ENCODE measurements at regions not wholly inside any gene's neighbourhood (a gene's known extent, or its start where the extent isn't known, plus 50 kb on each side); places are given as distances from the start of the nearest gene placed in this dataset.

- no peaks in the 10 kb centered on the region for H3K9me3 ChIP-seq (ENCODE audit: control insufficient read depth, insufficient read depth, low read length)
- no peak overlapping the region for H3K9ac ChIP-seq (ENCODE audit: low read depth, low read length)
- peaks cover 10% of the 10 kb centered on the region; the same call in 1 of the 2 replicates for H3K4me1 ChIP-seq (ENCODE audit: control insufficient read depth, insufficient read depth, low read length)
- H3K4me3 ChIP-seq (ENCODE audit: low read depth, low read length): no peak overlapping the region
- H3K36me3 ChIP-seq (ENCODE audit: control insufficient read depth, insufficient read depth, low read length): no peaks in the 10 kb centered on the region
- H3K27ac ChIP-seq (ENCODE audit: low read depth, low read length): no peak overlapping the region
- H3K27me3 ChIP-seq (ENCODE audit: control insufficient read depth, insufficient read depth, low read length): no peaks in the 10 kb centered on the region
These were observed 379.2 kb downstream of the ACTL7B start for GRCh38 chr9:108476574-108476973.

- Histone ChIP-seq H3K4me1 (ENCODE audit: control insufficient read depth, insufficient read depth, low read length) (peaks cover 10% of the 10 kb centered on the region; the same call in 1 of the 2 replicates), H3K27ac (ENCODE audit: low read depth, low read length) (no peak overlapping the region), H3K4me3 (ENCODE audit: low read depth, low read length) (no peak overlapping the region), H3K27me3 (ENCODE audit: control insufficient read depth, insufficient read depth, low read length) (no peaks in the 10 kb centered on the region), H3K36me3 (ENCODE audit: control insufficient read depth, insufficient read depth, low read length) (no peaks in the 10 kb centered on the region), H3K9ac (ENCODE audit: low read depth, low read length) (no peak overlapping the region), H3K9me3 (ENCODE audit: control insufficient read depth, insufficient read depth, low read length) (no peaks in the 10 kb centered on the region)
These were observed 380.0 kb downstream of the ACTL7B start for GRCh38 chr9:108475813-108476212.

- Histone ChIP-seq H3K4me3 (ENCODE audit: low read depth, low read length) (no peak overlapping the region), H3K27ac (ENCODE audit: low read depth, low read length) (no peak overlapping the region), H3K4me1 (ENCODE audit: control insufficient read depth, insufficient read depth, low read length) (peaks cover 10% of the 10 kb centered on the region; the same call in 1 of the 2 replicates)
These were observed 381.4 kb downstream of the ACTL7B start for GRCh38 chr9:108474356-108474755.

GRCh38 chr9:108473209-108474112 is 382.3 kb downstream of the ACTL7B start:
- peaks cover 10% of the 10 kb centered on the region; the same call in 1 of the 2 replicates for H3K4me1 ChIP-seq (ENCODE audit: control insufficient read depth, insufficient read depth, low read length)
- no peaks in the 10 kb centered on the region for H3K27me3 ChIP-seq (ENCODE audit: control insufficient read depth, insufficient read depth, low read length)
- no peak overlapping the region for H3K27ac ChIP-seq (ENCODE audit: low read depth, low read length)
- H3K36me3 ChIP-seq (ENCODE audit: control insufficient read depth, insufficient read depth, low read length): no peaks in the 10 kb centered on the region
- H3K9me3 ChIP-seq (ENCODE audit: control insufficient read depth, insufficient read depth, low read length): no peaks in the 10 kb centered on the region
- no peak overlapping the region for H3K9ac ChIP-seq (ENCODE audit: low read depth, low read length)
- no peak overlapping the region for H3K4me3 ChIP-seq (ENCODE audit: low read depth, low read length)

More at GRCh38 chr9:108474356-108474755, 381.4 kb downstream of the ACTL7B start:
- H3K9ac ChIP-seq (ENCODE audit: low read depth, low read length): no peak overlapping the region
- no peaks in the 10 kb centered on the region for H3K9me3 ChIP-seq (ENCODE audit: control insufficient read depth, insufficient read depth, low read length)
- no peaks in the 10 kb centered on the region for H3K36me3 ChIP-seq (ENCODE audit: control insufficient read depth, insufficient read depth, low read length)
- no peaks in the 10 kb centered on the region for H3K27me3 ChIP-seq (ENCODE audit: control insufficient read depth, insufficient read depth, low read length)

GRCh38 chr9:108469654-108470053 is 386.1 kb downstream of the ACTL7B start:
- Histone ChIP-seq H3K27ac (ENCODE audit: low read depth, low read length) (no peak overlapping the region), H3K9me3 (ENCODE audit: control insufficient read depth, insufficient read depth, low read length) (no peaks in the 10 kb centered on the region), H3K4me3 (ENCODE audit: low read depth, low read length) (no peak overlapping the region), H3K9ac (ENCODE audit: low read depth, low read length) (no peak overlapping the region), H3K36me3 (ENCODE audit: control insufficient read depth, insufficient read depth, low read length) (no peaks in the 10 kb centered on the region), H3K4me1 (ENCODE audit: control insufficient read depth, insufficient read depth, low read length) (peaks cover 10% of the 10 kb centered on the region; the same call in 1 of the 2 replicates), H3K27me3 (ENCODE audit: control insufficient read depth, insufficient read depth, low read length) (no peaks in the 10 kb centered on the region)

- H3K27ac ChIP-seq (ENCODE audit: low read depth, low read length): no peak overlapping the region
- no peaks in the 10 kb centered on the region for H3K9me3 ChIP-seq (ENCODE audit: control insufficient read depth, insufficient read depth, low read length)
- no peak overlapping the region for H3K4me3 ChIP-seq (ENCODE audit: low read depth, low read length)
- H3K9ac ChIP-seq (ENCODE audit: low read depth, low read length): no peak overlapping the region
- H3K27me3 ChIP-seq (ENCODE audit: control insufficient read depth, insufficient read depth, low read length): no peaks in the 10 kb centered on the region
- no peaks in the 10 kb centered on the region for H3K36me3 ChIP-seq (ENCODE audit: control insufficient read depth, insufficient read depth, low read length)
- H3K4me1 ChIP-seq (ENCODE audit: control insufficient read depth, insufficient read depth, low read length): 0 out of 2 replicates have a peak, but pooled peaks cover 3% of the 10 kb centered on the region
These were observed 387.4 kb downstream of the ACTL7B start for GRCh38 chr9:108468364-108468763.

GRCh38 chr9:108467653-108468324 is 388.0 kb downstream of the ACTL7B start:
- H3K9me3 ChIP-seq (ENCODE audit: control insufficient read depth, insufficient read depth, low read length): no peaks in the 10 kb centered on the region
- no peaks in the 10 kb centered on the region for H3K27me3 ChIP-seq (ENCODE audit: control insufficient read depth, insufficient read depth, low read length)
- H3K4me3 ChIP-seq (ENCODE audit: low read depth, low read length): no peak overlapping the region
- no peak overlapping the region for H3K27ac ChIP-seq (ENCODE audit: low read depth, low read length)
- no peaks in the 10 kb centered on the region for H3K4me1 ChIP-seq (ENCODE audit: control insufficient read depth, insufficient read depth, low read length)
- no peak overlapping the region for H3K9ac ChIP-seq (ENCODE audit: low read depth, low read length)
- no peaks in the 10 kb centered on the region for H3K36me3 ChIP-seq (ENCODE audit: control insufficient read depth, insufficient read depth, low read length)

- H3K9me3 ChIP-seq (ENCODE audit: control insufficient read depth, insufficient read depth, low read length): no peaks in the 10 kb centered on the region
- no peaks in the 10 kb centered on the region for H3K27me3 ChIP-seq (ENCODE audit: control insufficient read depth, insufficient read depth, low read length)
- no peak overlapping the region for H3K9ac ChIP-seq (ENCODE audit: low read depth, low read length)
- H3K36me3 ChIP-seq (ENCODE audit: control insufficient read depth, insufficient read depth, low read length): no peaks in the 10 kb centered on the region
- H3K27ac ChIP-seq (ENCODE audit: low read depth, low read length): no peak overlapping the region
- H3K4me1 ChIP-seq (ENCODE audit: control insufficient read depth, insufficient read depth, low read length): no peaks in the 10 kb centered on the region
- no peak overlapping the region for H3K4me3 ChIP-seq (ENCODE audit: low read depth, low read length)
These were observed 388.6 kb downstream of the ACTL7B start for GRCh38 chr9:108467161-108467560.

GRCh38 chr9:108466304-108466703 is 389.5 kb downstream of the ACTL7B start:
- H3K4me1 ChIP-seq (ENCODE audit: control insufficient read depth, insufficient read depth, low read length): no peaks in the 10 kb centered on the region
- H3K4me3 ChIP-seq (ENCODE audit: low read depth, low read length): no peak overlapping the region
- H3K36me3 ChIP-seq (ENCODE audit: control insufficient read depth, insufficient read depth, low read length): no peaks in the 10 kb centered on the region
- H3K9ac ChIP-seq (ENCODE audit: low read depth, low read length): no peak overlapping the region
- no peaks in the 10 kb centered on the region for H3K27me3 ChIP-seq (ENCODE audit: control insufficient read depth, insufficient read depth, low read length)
- no peaks in the 10 kb centered on the region for H3K9me3 ChIP-seq (ENCODE audit: control insufficient read depth, insufficient read depth, low read length)
- H3K27ac ChIP-seq (ENCODE audit: low read depth, low read length): no peak overlapping the region

- Histone ChIP-seq H3K27me3 (ENCODE audit: control insufficient read depth, insufficient read depth, low read length) (no peaks in the 10 kb centered on the region), H3K36me3 (ENCODE audit: control insufficient read depth, insufficient read depth, low read length) (no peaks in the 10 kb centered on the region), H3K9me3 (ENCODE audit: control insufficient read depth, insufficient read depth, low read length) (no peaks in the 10 kb centered on the region), H3K27ac (ENCODE audit: low read depth, low read length) (no peak overlapping the region), H3K4me1 (ENCODE audit: control insufficient read depth, insufficient read depth, low read length) (no peaks in the 10 kb centered on the region), H3K4me3 (ENCODE audit: low read depth, low read length) (no peak overlapping the region), H3K9ac (ENCODE audit: low read depth, low read length) (no peak overlapping the region)
These were observed 391.7 kb downstream of the ACTL7B start for GRCh38 chr9:108463932-108464606.

All from HUES48 (cell line).